ENCODE measurements at regions not wholly inside any gene's neighbourhood (a gene's known extent, or its start where the extent isn't known, plus 50 kb on each side); places are given as distances from the start of the nearest gene placed in this dataset.

DNA sequence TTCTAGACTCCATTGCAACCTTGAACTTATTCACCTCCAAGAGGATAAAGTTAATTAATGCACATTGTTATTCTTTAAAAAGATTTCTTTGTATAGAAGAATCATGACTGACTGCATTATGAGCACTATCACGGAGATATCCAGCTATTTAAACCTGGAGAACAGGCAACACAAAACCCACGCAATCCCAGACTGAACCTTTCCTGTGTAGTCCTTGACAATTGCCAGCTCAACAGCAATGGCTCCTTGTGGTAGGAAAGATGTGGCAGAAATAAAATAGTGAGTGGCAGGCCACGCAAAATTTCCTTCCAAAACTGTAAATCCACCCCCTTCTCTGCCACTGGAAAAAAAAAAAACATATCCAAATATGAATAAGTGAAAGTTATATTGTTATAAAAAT, 573.7 kb downstream of the EPHB1 start:
- TF ChIP-seq, protein P1, sequence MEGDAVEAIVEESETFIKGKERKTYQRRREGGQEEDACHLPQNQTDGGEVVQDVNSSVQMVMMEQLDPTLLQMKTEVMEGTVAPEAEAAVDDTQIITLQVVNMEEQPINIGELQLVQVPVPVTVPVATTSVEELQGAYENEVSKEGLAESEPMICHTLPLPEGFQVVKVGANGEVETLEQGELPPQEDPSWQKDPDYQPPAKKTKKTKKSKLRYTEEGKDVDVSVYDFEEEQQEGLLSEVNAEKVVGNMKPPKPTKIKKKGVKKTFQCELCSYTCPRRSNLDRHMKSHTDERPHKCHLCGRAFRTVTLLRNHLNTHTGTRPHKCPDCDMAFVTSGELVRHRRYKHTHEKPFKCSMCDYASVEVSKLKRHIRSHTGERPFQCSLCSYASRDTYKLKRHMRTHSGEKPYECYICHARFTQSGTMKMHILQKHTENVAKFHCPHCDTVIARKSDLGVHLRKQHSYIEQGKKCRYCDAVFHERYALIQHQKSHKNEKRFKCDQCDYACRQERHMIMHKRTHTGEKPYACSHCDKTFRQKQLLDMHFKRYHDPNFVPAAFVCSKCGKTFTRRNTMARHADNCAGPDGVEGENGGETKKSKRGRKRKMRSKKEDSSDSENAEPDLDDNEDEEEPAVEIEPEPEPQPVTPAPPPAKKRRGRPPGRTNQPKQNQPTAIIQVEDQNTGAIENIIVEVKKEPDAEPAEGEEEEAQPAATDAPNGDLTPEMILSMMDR (IDR thresholded peaks at IDR 0.05) = no peak
- no peak for TF ChIP-seq POLR2A (IDR thresholded peaks at IDR 0.05)
- no peak for TF ChIP-seq POLR2AphosphoS5 (IDR thresholded peaks at IDR 0.05)
